Suprapubic skin (tissue), 3 donors: ENCODE measurements at regions not wholly inside any gene's neighbourhood (a gene's known extent, or its start where the extent isn't known, plus 50 kb on each side); places are given as distances from the start of the nearest gene placed in this dataset.

Experiments
- CTCF ChIP-seq, 2 donors: fragments of 200-600 bp in 1 of 2; fragments of 450-650 bp in 1 of 2; sonication (generic) in 1 of 2; IDR thresholded peaks; one replicate each; pipeline ENCODE4 v1.5.1; 2016 to 2019; ENCODE audit warnings: antibody characterized with exemption in 2 of 2, mild to moderate bottlenecking in 1 of 2, moderate library complexity in 1 of 2
- POLR2A ChIP-seq, 2 donors: fragments of 450-650 bp; IDR thresholded peaks; one replicate each; pipeline ENCODE4 v1.6.1; 2017; ENCODE audit warnings: antibody characterized with exemption in 2 of 2, mild to moderate bottlenecking in 2 of 2, moderate library complexity in 2 of 2

DNA sequence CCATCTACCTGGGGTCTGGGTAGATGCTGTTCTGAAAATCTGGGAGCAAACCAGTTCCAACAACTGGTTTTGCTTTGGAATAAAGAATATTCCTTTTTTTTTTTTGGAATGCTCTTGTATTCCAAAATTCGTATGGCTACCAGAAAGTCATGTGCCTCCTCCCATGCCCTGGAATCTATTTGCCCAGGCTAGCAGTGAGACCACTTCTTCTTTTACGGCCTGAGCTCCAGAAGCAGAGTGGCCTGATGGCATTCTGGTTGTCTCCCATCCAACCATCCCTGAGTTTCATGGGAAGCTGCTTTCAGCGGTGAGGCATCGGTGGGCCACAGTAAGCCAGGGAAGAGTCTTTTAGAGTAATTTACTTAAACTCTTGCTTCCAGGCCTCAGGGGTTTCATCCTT is 113.4 kb upstream of the RAB4A start:
- TF ChIP-seq CTCF (IDR thresholded peaks at IDR 0.05): no peak
- no peak for TF ChIP-seq POLR2A (IDR thresholded peaks at IDR 0.05)
